MM.1S (cell line): ENCODE measurements at regions not wholly inside any gene's neighbourhood (a gene's known extent, or its start where the extent isn't known, plus 50 kb on each side); places are given as distances from the start of the nearest gene placed in this dataset.

Experiments
- DNase-seq: peaks from one replicate; pipeline ENCODE4 v3.0.0-alpha.2; 2015
- H2AFZ ChIP-seq: fragments of 300-600 bp; sonication (generic); 2 replicates; pipeline ENCODE4 v1.6.0; 2016; ENCODE audit warnings: antibody characterized with exemption, low read length
- H3F3A ChIP-seq: fragments of 300-600 bp; sonication (generic); 2 replicates; pipeline ENCODE4 v1.6.1; 2016; ENCODE audit warnings: mild to moderate bottlenecking, antibody characterized with exemption, low read length, moderate library complexity, mixed read lengths; ENCODE audit not compliant: insufficient read depth
- H3K27ac ChIP-seq: fragments of 300-600 bp; sonication (generic); 2 replicates; pipeline ENCODE4 v1.5.1; 2016; ENCODE audit warnings: mild to moderate bottlenecking, low read length
- H3K27me3 ChIP-seq: fragments of 300-600 bp; sonication (generic); replicated peaks from 2 replicates; pipeline ENCODE4 v1.6.0; 2016; ENCODE audit warnings: low read length; ENCODE audit not compliant: insufficient read depth
- H3K36me3 ChIP-seq: fragments of 300-600 bp; sonication (generic); replicated peaks from 2 replicates; pipeline ENCODE4 v1.6.1; 2016; ENCODE audit warnings: mild to moderate bottlenecking, low read length, mixed read lengths; ENCODE audit not compliant: insufficient read depth
- H3K4me1 ChIP-seq: fragments of 300-600 bp; sonication (generic); 2 replicates; pipeline ENCODE4 v1.6.1; 2016; ENCODE audit warnings: low read length, mixed read lengths
- H3K4me2 ChIP-seq: fragments of 300-600 bp; sonication (generic); 2 replicates; pipeline ENCODE4 v1.6.0; 2016; ENCODE audit warnings: low read depth, low read length
- H3K4me3 ChIP-seq: fragments of 300-600 bp; sonication (generic); 2 replicates; pipeline ENCODE4 v1.5.1; 2016; ENCODE audit warnings: low read length, mixed read lengths
- H3K79me2 ChIP-seq: fragments of 300-600 bp; sonication (generic); 2 replicates; pipeline ENCODE4 v1.6.1; 2016; ENCODE audit warnings: mixed run types, low read length, mixed read lengths
- H3K9ac ChIP-seq: fragments of 300-600 bp; sonication (generic); 2 replicates; pipeline ENCODE4 v1.6.1; 2016; ENCODE audit warnings: low read length, mixed read lengths
- H3K9me2 ChIP-seq: fragments of 300-600 bp; sonication (generic); replicated peaks from 2 replicates; pipeline ENCODE4 v1.6.1; 2016; ENCODE audit warnings: mild to moderate bottlenecking, low read length, mixed read lengths; ENCODE audit not compliant: insufficient read depth
- H3K9me3 ChIP-seq: fragments of 300-600 bp; sonication (generic); replicated peaks from 2 replicates; pipeline ENCODE4 v1.6.1; 2016; ENCODE audit warnings: mild to moderate bottlenecking, low read length, mixed read lengths; ENCODE audit not compliant: insufficient read depth
- H4K20me1 ChIP-seq: fragments of 300-600 bp; sonication (generic); 2 replicates; pipeline ENCODE4 v1.6.1; 2016; ENCODE audit warnings: mild to moderate bottlenecking, low read length, moderate library complexity, mixed read lengths; ENCODE audit not compliant: insufficient read depth
- EZH2 ChIP-seq: fragments of 300-600 bp; sonication (generic); optimal IDR thresholded peaks from 2 replicates; pipeline ENCODE3; 2017; ENCODE audit warnings: low read depth, mild to moderate bottlenecking, antibody characterized with exemption, low read length, mixed read lengths
- EZH2phosphoT487 ChIP-seq: fragments of 300-600 bp; sonication (generic); IDR thresholded peaks from 2 replicates; pipeline ENCODE4 v1.6.1; 2018; ENCODE audit warnings: antibody characterized with exemption, low read length
- TF ChIP-seq, protein P1 (sequence below): fragments of 300-600 bp; sonication (generic); IDR thresholded peaks from 2 replicates; pipeline ENCODE4 v1.5.1; 2016; ENCODE audit warnings: antibody characterized with exemption, low read length, mixed read lengths

DNA sequence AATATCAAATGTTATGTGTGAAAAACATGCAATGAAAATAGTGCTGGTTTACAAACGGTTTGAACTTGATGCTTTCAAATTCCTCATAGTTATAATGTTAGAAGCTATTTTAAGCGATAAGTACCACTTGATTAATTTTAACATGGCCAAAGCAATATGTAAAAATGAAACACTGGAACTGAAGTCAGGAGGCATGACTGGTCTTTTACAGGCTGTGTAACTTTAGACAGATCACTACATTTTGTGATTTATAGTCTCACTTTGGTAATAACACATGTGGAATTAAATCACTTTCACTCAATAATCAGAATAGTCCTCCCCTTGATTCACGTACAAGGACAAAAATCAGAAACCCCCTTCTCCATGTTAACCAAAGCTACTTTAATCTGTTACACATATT lies 482.7 kb upstream of the NECTIN3 start:
- Histone ChIP-seq H3K9me3 (no peaks in the 10 kb centered on the region), H2AFZ (no peak overlapping the region), H3K4me2 (no peak overlapping the region), H3K27me3 (no peaks in the 10 kb centered on the region), H3K36me3 (no peaks in the 10 kb centered on the region), H3K27ac (no peak overlapping the region), H3K4me1 (no peaks in the 10 kb centered on the region), H3K9me2 (no peaks in the 10 kb centered on the region), H4K20me1 (no peaks in the 10 kb centered on the region), H3K9ac (no peak overlapping the region), H3K4me3 (no peak overlapping the region), H3K79me2 (no peaks in the 10 kb centered on the region), H3F3A (no peaks in the 10 kb centered on the region)
- TF ChIP-seq EZH2 (no peak), EZH2phosphoT487 (no peak)
- TF ChIP-seq, protein P1, sequence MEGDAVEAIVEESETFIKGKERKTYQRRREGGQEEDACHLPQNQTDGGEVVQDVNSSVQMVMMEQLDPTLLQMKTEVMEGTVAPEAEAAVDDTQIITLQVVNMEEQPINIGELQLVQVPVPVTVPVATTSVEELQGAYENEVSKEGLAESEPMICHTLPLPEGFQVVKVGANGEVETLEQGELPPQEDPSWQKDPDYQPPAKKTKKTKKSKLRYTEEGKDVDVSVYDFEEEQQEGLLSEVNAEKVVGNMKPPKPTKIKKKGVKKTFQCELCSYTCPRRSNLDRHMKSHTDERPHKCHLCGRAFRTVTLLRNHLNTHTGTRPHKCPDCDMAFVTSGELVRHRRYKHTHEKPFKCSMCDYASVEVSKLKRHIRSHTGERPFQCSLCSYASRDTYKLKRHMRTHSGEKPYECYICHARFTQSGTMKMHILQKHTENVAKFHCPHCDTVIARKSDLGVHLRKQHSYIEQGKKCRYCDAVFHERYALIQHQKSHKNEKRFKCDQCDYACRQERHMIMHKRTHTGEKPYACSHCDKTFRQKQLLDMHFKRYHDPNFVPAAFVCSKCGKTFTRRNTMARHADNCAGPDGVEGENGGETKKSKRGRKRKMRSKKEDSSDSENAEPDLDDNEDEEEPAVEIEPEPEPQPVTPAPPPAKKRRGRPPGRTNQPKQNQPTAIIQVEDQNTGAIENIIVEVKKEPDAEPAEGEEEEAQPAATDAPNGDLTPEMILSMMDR = no peak
- no peak for DNase-seq

DNA sequence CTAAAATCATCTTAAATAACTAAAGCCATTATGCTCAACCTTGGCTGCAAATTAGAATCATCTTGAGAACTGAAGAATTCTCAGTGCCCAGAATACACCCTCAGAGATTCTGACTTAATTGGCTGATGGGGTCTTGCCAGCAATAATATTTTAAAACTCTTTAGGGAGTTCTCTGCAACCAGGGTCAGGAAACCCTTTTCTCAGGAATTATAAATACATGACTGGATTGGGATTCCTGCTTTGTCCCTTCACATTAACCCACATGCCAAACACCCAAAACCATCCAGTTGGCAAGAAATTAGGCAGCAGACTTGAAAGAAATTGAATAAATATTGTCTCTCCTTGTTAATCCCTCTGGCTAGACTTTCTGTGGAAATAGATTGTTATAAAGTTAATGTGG lies 482.3 kb upstream of the NECTIN3 start:
- Histone ChIP-seq H3K4me3 (no peak overlapping the region), H3K27me3 (no peaks in the 10 kb centered on the region), H3K79me2 (no peaks in the 10 kb centered on the region), H3K9ac (no peak overlapping the region), H3K27ac (no peak overlapping the region), H3K4me1 (no peaks in the 10 kb centered on the region), H3K4me2 (no peak overlapping the region), H4K20me1 (no peaks in the 10 kb centered on the region), H3K9me3 (no peaks in the 10 kb centered on the region), H3K36me3 (no peaks in the 10 kb centered on the region), H2AFZ (no peak overlapping the region), H3K9me2 (no peaks in the 10 kb centered on the region), H3F3A (no peaks in the 10 kb centered on the region)
- no peak for DNase-seq
- TF ChIP-seq EZH2 (no peak), EZH2phosphoT487 (no peak)

DNA sequence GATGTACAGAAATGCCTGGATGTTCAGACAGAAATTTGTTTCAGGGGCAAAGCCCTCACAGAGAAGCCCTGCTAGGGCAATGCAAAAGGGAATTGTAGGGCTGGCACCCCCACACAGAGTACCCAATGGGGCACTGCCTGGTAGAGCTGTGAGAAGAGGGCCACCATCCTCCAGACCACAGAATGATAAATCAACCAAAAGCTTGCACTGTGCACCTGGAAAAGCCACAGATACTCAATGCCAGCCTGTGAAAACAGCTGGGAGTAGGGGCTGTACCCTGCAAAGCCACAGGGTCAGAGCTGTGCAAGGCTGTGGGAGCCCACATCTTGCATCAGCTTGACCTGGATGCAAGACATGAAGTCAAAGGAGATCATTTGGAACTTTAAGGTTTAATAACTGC lies 477.9 kb upstream of the NECTIN3 start:
- no peaks in the 10 kb centered on the region for H3K36me3 ChIP-seq
- no peak overlapping the region for H2AFZ ChIP-seq
- no peaks in the 10 kb centered on the region for H3K9me2 ChIP-seq
- H3K27ac ChIP-seq = no peak overlapping the region
- no peaks in the 10 kb centered on the region for H3K4me1 ChIP-seq
- no peaks in the 10 kb centered on the region for H3K79me2 ChIP-seq
- no peak overlapping the region for H3K4me2 ChIP-seq
- H3K9ac ChIP-seq = no peak overlapping the region
- no peaks in the 10 kb centered on the region for H3F3A ChIP-seq
- H4K20me1 ChIP-seq = no peaks in the 10 kb centered on the region
- TF ChIP-seq EZH2 (no peak), EZH2phosphoT487 (no peak)
- TF ChIP-seq, protein P1 = no peak
- H3K4me3 ChIP-seq = no peak overlapping the region
- no peaks in the 10 kb centered on the region for H3K9me3 ChIP-seq
- peak; percentile 20 for DNase-seq
- no peaks in the 10 kb centered on the region for H3K27me3 ChIP-seq

DNA sequence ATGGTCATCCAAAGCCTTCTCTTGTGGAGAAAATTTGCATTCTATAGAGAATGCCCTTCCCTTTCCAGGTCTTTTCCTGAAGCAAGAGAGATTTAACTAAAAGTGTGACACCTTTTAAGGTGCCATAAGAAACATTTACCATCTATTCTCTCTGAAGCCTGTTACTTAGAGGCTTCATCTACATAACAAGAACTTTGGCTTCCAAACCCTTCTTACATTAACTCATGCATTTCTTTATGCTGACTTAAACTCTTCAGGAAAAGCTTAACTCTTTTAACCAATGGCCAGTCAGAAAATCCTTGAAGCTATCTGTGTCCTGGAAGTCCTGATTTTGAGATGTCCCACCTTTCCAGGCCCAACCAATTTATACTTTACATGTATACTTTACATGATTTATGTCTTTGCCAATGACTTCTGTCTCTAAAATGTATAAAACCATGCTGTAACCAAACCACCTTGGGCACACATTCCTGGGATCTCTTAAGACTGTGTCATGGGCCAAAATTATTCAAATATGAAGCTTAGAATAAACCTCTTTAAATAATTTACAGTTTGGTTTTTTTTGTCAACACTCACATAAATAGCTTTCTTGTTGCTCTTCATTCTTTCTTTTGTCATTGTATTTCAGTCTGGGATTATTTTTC lies 472.6 kb upstream of the NECTIN3 start:
- H3K9me2 ChIP-seq = no peaks in the 10 kb centered on the region
- no peaks in the 10 kb centered on the region for H3F3A ChIP-seq
- H3K4me2 ChIP-seq = no peak overlapping the region
- H3K27me3 ChIP-seq = no peaks in the 10 kb centered on the region
- H3K36me3 ChIP-seq = no peaks in the 10 kb centered on the region
- no peak overlapping the region for H2AFZ ChIP-seq
- H3K79me2 ChIP-seq = no peaks in the 10 kb centered on the region
- no peaks in the 10 kb centered on the region for H3K4me1 ChIP-seq
- no peak overlapping the region for H3K27ac ChIP-seq
- H3K9ac ChIP-seq = no peak overlapping the region
- no peaks in the 10 kb centered on the region for H3K9me3 ChIP-seq
- no peaks in the 10 kb centered on the region for H4K20me1 ChIP-seq
- no peak overlapping the region for H3K4me3 ChIP-seq
- no peak for DNase-seq
- TF ChIP-seq, protein P1 = no peak
- TF ChIP-seq EZH2 (no peak), EZH2phosphoT487 (no peak)
